HepG2 (cell line): ENCODE measurements at regions not wholly inside any gene's neighbourhood (a gene's known extent, or its start where the extent isn't known, plus 50 kb on each side); places are given as distances from the start of the nearest gene placed in this dataset.

ENCODE experiments used
- ATAC-seq: fragments of 200-7000 bp; cut with Tn5 transposase; 3 replicates; pipeline ENCODE4 v1.9.1; 2020; ENCODE audit warnings: mild to moderate bottlenecking, moderate library complexity
- BruUV-seq: library from RNA; stranded (reverse); fragments of 400-500 nt; replicated peaks from 2 replicates; lab custom pipeline; 2021; lab: Mats Ljungman, UMichigan
- CTCF ChIA-PET: fragments of 300-600 bp; formaldehyde crosslinking; extraction: SDS; loops from one replicate; lab custom pipeline; 2021; ENCODE audit warnings: low total read pairs, inconsistent platforms, low intra/inter-chr PET ratio; lab: Yijun Ruan, JAX
- POLR2A ChIA-PET: fragments of 350-600 bp; sonication (Branson Sonifier 250); formaldehyde crosslinking; loops from one replicate; lab custom pipeline; 2020; ENCODE audit warnings: antibody characterized with exemption, inconsistent platforms; lab: Yijun Ruan, JAX
- DNase-seq: peaks from one replicate; pipeline ENCODE4 v3.0.0-alpha.2; 2015; ENCODE audit warnings: low spot score
- FAIRE-seq: peaks from 3 replicates; lab custom pipeline; 2011; peaks lifted over from hg19 to GRCh38; lab: Jason Lieb, UNC
- H2AFZ ChIP-seq: one replicate; pipeline ENCODE4 v1.6.1; 2011; ENCODE audit warnings: low read length, inconsistent platforms
- H3K27ac ChIP-seq: fragments of 300-600 bp; 3 replicates; pipeline ENCODE4 v1.8.0; 2011; ENCODE audit warnings: mixed run types, mild to moderate bottlenecking, mixed read lengths, low read length, inconsistent platforms; ENCODE audit not compliant: insufficient read depth; ENCODE audit errors: extremely low read length
- H3K27me3 ChIP-seq, 2 experiments: fragments of 200-600 bp in 1 of 2; 2 replicates in 1 of 2; 3 replicates in 1 of 2; pipeline versions ENCODE4 v1.6.0 to v1.8.0; 2011; ENCODE audit warnings: low read length in 2 of 2, mild to moderate bottlenecking in 2 of 2, moderate library complexity in 2 of 2, inconsistent platforms in 1 of 2; ENCODE audit not compliant: insufficient read depth in 2 of 2, control insufficient read depth in 1 of 2
- H3K36me3 ChIP-seq, 2 experiments: fragments of 200-600 bp in 1 of 2; replicated peaks in 1 of 2; 2 replicates in 1 of 2; 3 replicates in 1 of 2; pipeline versions ENCODE4 v1.5.1 to v1.8.0; 2011; ENCODE audit warnings: low read length in 2 of 2, inconsistent platforms in 1 of 2; ENCODE audit not compliant: insufficient read depth in 2 of 2, control insufficient read depth in 1 of 2
- H3K4me1 ChIP-seq: 2 replicates; pipeline ENCODE4 v1.5.1; 2012; ENCODE audit warnings: low read length, inconsistent platforms; ENCODE audit not compliant: insufficient read depth
- H3K4me2 ChIP-seq: 2 replicates; pipeline ENCODE4 v1.6.0; 2011; ENCODE audit warnings: low read depth, low read length, inconsistent platforms
- H3K4me3 ChIP-seq, 3 experiments: fragments of 200-600 bp in 1 of 3; sonication (generic), shearing (Covaris generic) in 1 of 3; replicated peaks in 1 of 3; 2 replicates each; pipeline ENCODE4 v1.5.1; 2011 to 2016; ENCODE audit warnings: low read length in 3 of 3, inconsistent platforms in 2 of 3, low read depth in 2 of 3, mild to moderate bottlenecking in 2 of 3, control low read depth in 1 of 3, mixed read lengths in 1 of 3; ENCODE audit not compliant: insufficient read depth in 1 of 3
- H3K79me2 ChIP-seq: one replicate; pipeline ENCODE4 v1.6.1; 2011; ENCODE audit warnings: low read length, inconsistent platforms; ENCODE audit not compliant: insufficient read depth
- H3K9ac ChIP-seq: 2 replicates; pipeline ENCODE4 v1.6.0; 2011; ENCODE audit warnings: mild to moderate bottlenecking, low read depth, low read length, inconsistent platforms; ENCODE audit not compliant: insufficient read depth
- H3K9me3 ChIP-seq: 2 replicates; pipeline ENCODE4 v1.5.1; 2012; ENCODE audit warnings: mild to moderate bottlenecking, low read length
- H4K20me1 ChIP-seq: 2 replicates; pipeline ENCODE4 v1.6.0; 2011; ENCODE audit warnings: inconsistent platforms, mild to moderate bottlenecking, low read length, moderate library complexity; ENCODE audit not compliant: insufficient read depth
- KLF13 ChIP-seq: sonication (generic); formaldehyde crosslinking; IDR thresholded peaks from 2 replicates; pipeline ENCODE4 v1.4.0; 2020; ENCODE audit warnings: mild to moderate bottlenecking, missing genetic modification reagents
- MAFF ChIP-seq: IDR thresholded peaks from 2 replicates; pipeline ENCODE4 v1.6.1; 2011; ENCODE audit warnings: low read depth, low read length, improper control_type of control experiment
- MAFK ChIP-seq, 2 experiments: IDR thresholded peaks in 1 of 2; conservative IDR thresholded peaks in 1 of 2; 2 replicates each; pipeline ENCODE4 v1.6.1; 2011; ENCODE audit warnings: improper control_type of control experiment in 2 of 2, low read length in 2 of 2
- ZNF44 ChIP-seq: sonication (generic); formaldehyde crosslinking; IDR thresholded peaks from 2 replicates; pipeline ENCODE4 v1.5.1; 2020; ENCODE audit warnings: mild to moderate bottlenecking, missing genetic modification reagents
- ZNF780A ChIP-seq: sonication (generic); formaldehyde crosslinking; IDR thresholded peaks from 2 replicates; pipeline ENCODE4 v1.8.0; 2022; ENCODE audit warnings: mild to moderate bottlenecking, missing genetic modification reagents, moderate library complexity
- WGBS: methylation state at CpG from one replicate; pipeline ENCODE4 v1.1.6; 2017; ENCODE audit warnings: low lambda C conversion rate; 5-methylcytosine and 5-hydroxymethylcytosine counted together
- in situ Hi-C: cut with HindIII; loops from 2 replicates; pipeline ENCODE4 v1.10.0; 2017; ENCODE audit warnings: low pct_unique_long_range_greater_than_20kb; ENCODE audit not compliant: extremely low pct_ligation_motif_present
- intact Hi-C: fragments of 100-400 bp; cut with micrococcal nuclease; formaldehyde crosslinking; loops from one replicate; pipeline ENCODE4 v1.10.0; 2022; ENCODE audit not compliant: unreplicated experiment
- TF ChIP-seq, protein P1 (sequence below): sonication (generic); formaldehyde crosslinking; IDR thresholded peaks from 2 replicates; pipeline ENCODE4 v1.9.0; 2021; ENCODE audit warnings: missing genetic modification reagents, mild to moderate bottlenecking, borderline replicate concordance

DNA sequence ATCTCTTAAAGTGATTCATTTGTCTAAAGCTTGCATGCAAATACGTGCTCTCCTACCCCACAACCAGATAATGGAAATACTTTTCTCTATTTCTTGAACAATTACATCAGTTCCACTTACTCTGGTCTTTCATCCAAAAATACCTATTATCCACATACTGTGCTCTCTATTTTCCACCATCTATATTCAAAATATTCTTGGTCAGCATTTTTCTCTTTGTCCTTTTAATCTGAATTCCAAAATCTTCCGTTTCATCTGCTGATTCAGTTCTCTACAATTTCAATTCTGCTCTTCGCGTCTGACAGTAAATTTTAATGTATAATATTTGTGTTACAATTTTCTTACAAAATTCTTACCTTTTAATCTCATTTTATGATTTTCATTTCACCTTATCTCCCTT lies 110.3 kb downstream of the ZNF648 start:
- no peaks in the 10 kb centered on the region for H3K79me2 ChIP-seq
- intact Hi-C loops: no loop called here
- no peaks in the 10 kb centered on the region for H3K4me1 ChIP-seq
- no peak overlapping the region for H3K4me3 ChIP-seq
- CTCF ChIA-PET: no interaction called here
- no peak overlapping the region for H3K4me2 ChIP-seq
- POLR2A ChIA-PET: no interaction called here
- H3K9me3 ChIP-seq: no peaks in the 10 kb centered on the region
- H2AFZ ChIP-seq: no peak overlapping the region
- H3K9ac ChIP-seq: no peak overlapping the region
- TF ChIP-seq, protein P1, sequence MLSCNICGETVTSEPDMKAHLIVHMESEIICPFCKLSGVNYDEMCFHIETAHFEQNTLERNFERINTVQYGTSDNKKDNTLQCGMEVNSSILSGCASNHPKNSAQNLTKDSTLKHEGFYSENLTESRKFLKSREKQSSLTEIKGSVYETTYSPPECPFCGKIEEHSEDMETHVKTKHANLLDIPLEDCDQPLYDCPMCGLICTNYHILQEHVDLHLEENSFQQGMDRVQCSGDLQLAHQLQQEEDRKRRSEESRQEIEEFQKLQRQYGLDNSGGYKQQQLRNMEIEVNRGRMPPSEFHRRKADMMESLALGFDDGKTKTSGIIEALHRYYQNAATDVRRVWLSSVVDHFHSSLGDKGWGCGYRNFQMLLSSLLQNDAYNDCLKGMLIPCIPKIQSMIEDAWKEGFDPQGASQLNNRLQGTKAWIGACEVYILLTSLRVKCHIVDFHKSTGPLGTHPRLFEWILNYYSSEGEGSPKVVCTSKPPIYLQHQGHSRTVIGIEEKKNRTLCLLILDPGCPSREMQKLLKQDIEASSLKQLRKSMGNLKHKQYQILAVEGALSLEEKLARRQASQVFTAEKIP (CRISPR knock-in tag): no peak
- TF ChIP-seq MAFK (conservative IDR thresholded peaks at IDR 0.05 in 1 of 2, IDR thresholded peaks at IDR 0.05 in 1 of 2; ENCODE audit: low read length in 2 of 2) (peak; percentile 79 to 89), MAFF (peak; percentile 79), ZNF44 (CRISPR knock-in tag) (no peak)
- H3K36me3 ChIP-seq: no peaks in the 10 kb centered on the region
- 3% methylated on average over 4 of the region's 4 CpGs for WGBS
- H3K27me3 ChIP-seq: no peaks in the 10 kb centered on the region; a peak in 1 of 5 replicates
- FAIRE-seq: no peak
- no peaks in the 10 kb centered on the region for H4K20me1 ChIP-seq
- in situ Hi-C loops: no loop called here
- DNase-seq: no peak
- ATAC-seq: no peak
- H3K27ac ChIP-seq: no peak overlapping the region
- BruUV-seq: no TSS peak

DNA sequence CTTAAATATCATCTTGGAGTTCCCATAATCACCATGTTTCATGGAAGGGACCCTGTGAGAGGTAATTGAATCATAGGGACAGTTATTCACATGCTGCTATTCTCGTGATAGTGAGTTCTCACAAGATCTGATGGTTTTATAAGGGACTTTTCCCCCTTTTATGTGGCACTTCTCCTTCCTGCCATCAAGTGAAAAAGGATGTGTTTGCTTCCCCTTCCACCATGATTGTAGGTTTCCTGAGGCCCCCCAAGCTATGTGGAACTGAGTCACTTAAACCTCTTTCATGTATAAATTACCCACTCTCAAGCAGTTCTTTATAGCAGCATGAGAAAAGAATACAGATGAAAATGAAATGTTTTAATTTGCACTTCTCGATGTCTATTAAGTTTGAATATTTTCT lies 112.0 kb downstream of the ZNF648 start:
- Histone ChIP-seq H3K36me3 (no peaks in the 10 kb centered on the region), H3K27me3 (no peaks in the 10 kb centered on the region; a peak in 1 of 5 replicates), H3K9ac (no peak overlapping the region), H4K20me1 (no peaks in the 10 kb centered on the region), H3K4me1 (no peaks in the 10 kb centered on the region), H3K79me2 (no peaks in the 10 kb centered on the region), H3K27ac (no peak overlapping the region), H3K4me2 (no peak overlapping the region), H3K9me3 (no peaks in the 10 kb centered on the region), H3K4me3 (no peak overlapping the region), H2AFZ (no peak overlapping the region)
- TF ChIP-seq KLF13: no peak
- no peak for TF ChIP-seq ZNF780A
- FAIRE-seq: no peak
- ChIA-PET POLR2A (no interaction called here), CTCF (no interaction called here)
- ATAC-seq: no peak
- intact Hi-C loops: no loop called here
- in situ Hi-C loops: no loop called here
- 0% methylated on average over 2 of the region's 2 CpGs for WGBS
- no TSS peak for BruUV-seq
- no peak for DNase-seq
